ENCODE measurements at regions not wholly inside any gene's neighbourhood (a gene's known extent, or its start where the extent isn't known, plus 50 kb on each side); places are given as distances from the start of the nearest gene placed in this dataset.

DNA sequence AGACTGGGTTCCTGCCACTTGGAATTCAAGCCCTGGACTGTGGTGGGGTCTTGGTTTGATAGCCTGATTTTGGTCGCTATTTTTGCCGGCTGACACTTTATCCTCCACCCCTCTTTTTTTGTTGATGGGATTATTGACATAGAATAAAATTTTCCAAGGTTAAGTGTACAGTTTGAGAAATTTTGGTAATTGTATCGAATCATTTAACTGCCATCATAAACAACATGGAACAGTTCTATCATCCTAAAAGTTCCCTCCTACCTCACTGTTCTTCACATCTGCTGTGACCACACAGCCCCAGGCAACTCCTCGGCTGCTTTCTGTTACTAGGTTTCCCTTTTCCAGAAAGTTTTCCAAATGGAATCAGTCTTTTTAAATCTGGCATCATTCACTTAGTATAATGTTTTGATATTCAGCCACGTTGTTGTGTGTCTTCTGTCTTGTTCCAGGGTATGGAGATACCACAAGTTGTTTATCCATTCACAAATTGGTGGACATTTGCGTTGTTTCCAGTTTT is 50.6 kb upstream of the STEAP1B start:
- Histone ChIP-seq H3K4me2 (replicated peaks; ENCODE audit: extremely low read depth, low read length, poor library complexity, severe bottlenecking) (no peak overlapping the region), H2AFZ (ENCODE audit: insufficient read depth, low read depth, low read length, poor library complexity, severe bottlenecking) (no peak overlapping the region), H3K9me3 (replicated peaks in 1 of 2; ENCODE audit: control insufficient read depth in 1 of 2, insufficient read depth in 1 of 2, low read length in 2 of 2) (peaks cover 0 to 21% of the 10 kb centered on the region in 2 donors), H3K36me3 (replicated peaks in 1 of 2; ENCODE audit: control insufficient read depth in 1 of 2, insufficient read depth in 2 of 2, low read length in 2 of 2) (no peaks in the 10 kb centered on the region), H3K4me3 (replicated peaks in 1 of 3; ENCODE audit: low read depth in 2 of 3, low read length in 3 of 3) (no peak overlapping the region), H3K9ac (ENCODE audit: insufficient read depth, low read length, poor library complexity, severe bottlenecking) (no peak overlapping the region), H3K27ac (ENCODE audit: low read depth in 1 of 2, low read length in 2 of 2) (no peak overlapping the region), H3K79me2 (ENCODE audit: insufficient read depth, low read length) (no peaks in the 10 kb centered on the region), H3K4me1 (ENCODE audit: control insufficient read depth in 1 of 2, insufficient read depth in 2 of 2, low read length in 2 of 2) (peaks cover 0 to 6% of the 10 kb centered on the region in 2 donors), H4K20me1 (ENCODE audit: insufficient read depth, low read length) (no peaks in the 10 kb centered on the region), H3K27me3 (ENCODE audit: control insufficient read depth in 2 of 2, insufficient read depth in 2 of 2, low read length in 2 of 2) (peaks cover 40 to 64% of the 10 kb centered on the region in 2 donors)
- Mint-ChIP-seq H3K4me3 (peak overlapping the region in 1 of 2 donors; percentile 64), H3K36me3 (peaks cover 0 to 2% of the 10 kb centered on the region in 2 donors), H3K4me1 (peaks cover 11% of the 10 kb centered on the region), H3K27ac (no peak overlapping the region), H3K9me3 (peaks cover 0 to 8% (median 3%) of the 10 kb centered on the region in 7 donors), H3K27me3 (ENCODE audit: low read depth in 3 of 3) (peaks cover 53 to 62% (median 58%) of the 10 kb centered on the region in 3 donors)
- DNase-seq = no peak
- peak; percentile 63 for TF ChIP-seq CTCF (IDR thresholded peaks at IDR 0.05)
- 100% methylated on average over 1 of the region's 6 CpGs for WGBS (ENCODE audit: insufficient coverage)
- intact Hi-C loops (cut with micrococcal nuclease) = no loop called here

GRCh38 chr7:22549667-22550513 is 49.9 kb upstream of the STEAP1B start:
- H3K9ac ChIP-seq (ENCODE audit: insufficient read depth, low read length, poor library complexity, severe bottlenecking) = no peak overlapping the region

More at GRCh38 chr7:22549667-22550513, 49.9 kb upstream of the STEAP1B start:
- intact Hi-C loops (cut with micrococcal nuclease) = no loop called here
- Histone ChIP-seq H3K9me3 (replicated peaks in 1 of 2; ENCODE audit: control insufficient read depth in 1 of 2, insufficient read depth in 1 of 2, low read length in 2 of 2) (peaks cover 0 to 21% of the 10 kb centered on the region in 2 donors), H3K4me3 (replicated peaks in 1 of 3; ENCODE audit: low read depth in 2 of 3, low read length in 3 of 3) (no peak overlapping the region), H3K79me2 (ENCODE audit: insufficient read depth, low read length) (no peaks in the 10 kb centered on the region), H3K4me2 (replicated peaks; ENCODE audit: extremely low read depth, low read length, poor library complexity, severe bottlenecking) (no peak overlapping the region), H3K4me1 (ENCODE audit: control insufficient read depth in 1 of 2, insufficient read depth in 2 of 2, low read length in 2 of 2) (peaks cover 0 to 6% of the 10 kb centered on the region in 2 donors), H3K27ac (ENCODE audit: low read depth in 1 of 2, low read length in 2 of 2) (no peak overlapping the region), H4K20me1 (ENCODE audit: insufficient read depth, low read length) (no peaks in the 10 kb centered on the region), H2AFZ (ENCODE audit: insufficient read depth, low read depth, low read length, poor library complexity, severe bottlenecking) (no peak overlapping the region), H3K36me3 (replicated peaks in 1 of 2; ENCODE audit: control insufficient read depth in 1 of 2, insufficient read depth in 2 of 2, low read length in 2 of 2) (no peaks in the 10 kb centered on the region), H3K27me3 (ENCODE audit: control insufficient read depth in 2 of 2, insufficient read depth in 2 of 2, low read length in 2 of 2) (peaks cover 43 to 64% of the 10 kb centered on the region in 2 donors)
- peak; percentile 78 for TF ChIP-seq CTCF (IDR thresholded peaks at IDR 0.05)
- Mint-ChIP-seq H3K9me3 (peaks cover 0 to 8% (median 3%) of the 10 kb centered on the region in 7 donors), H3K36me3 (peaks cover 0 to 2% of the 10 kb centered on the region in 2 donors), H3K27me3 (ENCODE audit: low read depth in 3 of 3) (peaks cover 50 to 60% (median 56%) of the 10 kb centered on the region in 3 donors), H3K4me3 (peak overlapping the region in 1 of 2 donors; percentile 85), H3K4me1 (peaks cover 11% of the 10 kb centered on the region), H3K27ac (no peak overlapping the region)
- 4% methylated on average over 30 of the region's 48 CpGs for WGBS (ENCODE audit: insufficient coverage)
- DNase-seq = peak in 1 of 3 donors; percentile 30

Measured in CD14-positive monocyte (primary cell).